HG02973 (cell line): ENCODE measurements at regions not wholly inside any gene's neighbourhood (a gene's known extent, or its start where the extent isn't known, plus 50 kb on each side); places are given as distances from the start of the nearest gene placed in this dataset.

Source experiments
- ATAC-seq: cut with Tn5 transposase; IDR thresholded peaks from one replicate; pipeline ENCODE4 v1.9.1; 2021; ENCODE audit warnings: moderate library complexity; ENCODE audit not compliant: unreplicated experiment

GRCh38 chr11:28666632-28667031 lies 558.4 kb downstream of the METTL15 start:
- no peak for ATAC-seq

- no peak for ATAC-seq
These were observed 551.6 kb downstream of the METTL15 start for GRCh38 chr11:28659716-28660348.

GRCh38 chr11:28657378-28658030 lies 549.3 kb downstream of the METTL15 start:
- no peak for ATAC-seq

- no peak for ATAC-seq
These were observed 546.0 kb downstream of the METTL15 start for GRCh38 chr11:28654191-28654590.

- ATAC-seq = no peak
These were observed 541.7 kb downstream of the METTL15 start for GRCh38 chr11:28649922-28650321.

GRCh38 chr11:28636566-28636965 lies 528.4 kb downstream of the METTL15 start:
- no peak for ATAC-seq

GRCh38 chr11:28636033-28636432 lies 527.8 kb downstream of the METTL15 start:
- ATAC-seq = no peak

- ATAC-seq = no peak
These were observed 524.1 kb downstream of the METTL15 start for GRCh38 chr11:28632338-28632737.

- ATAC-seq = no peak
These were observed 523.0 kb downstream of the METTL15 start for GRCh38 chr11:28631148-28631547.

- no peak for ATAC-seq
These were observed 521.0 kb downstream of the METTL15 start for GRCh38 chr11:28629235-28629634.

- no peak for ATAC-seq
These were observed 520.2 kb downstream of the METTL15 start for GRCh38 chr11:28628412-28628811.

GRCh38 chr11:28627690-28628255 lies 519.6 kb downstream of the METTL15 start:
- ATAC-seq = no peak

- no peak for ATAC-seq
These were observed 517.3 kb downstream of the METTL15 start for GRCh38 chr11:28625532-28625931.

- no peak for ATAC-seq
These were observed 513.6 kb downstream of the METTL15 start for GRCh38 chr11:28621753-28622152.

GRCh38 chr11:28619846-28620540 lies 511.8 kb downstream of the METTL15 start:
- no peak for ATAC-seq

- no peak for ATAC-seq
These were observed 510.2 kb downstream of the METTL15 start for GRCh38 chr11:28618416-28618815.

GRCh38 chr11:28616160-28616965 lies 508.2 kb downstream of the METTL15 start:
- no peak for ATAC-seq

GRCh38 chr11:28615542-28615941 lies 507.4 kb downstream of the METTL15 start:
- no peak for ATAC-seq

- no peak for ATAC-seq
These were observed 498.7 kb downstream of the METTL15 start for GRCh38 chr11:28606930-28607329.

- no peak for ATAC-seq
These were observed 491.5 kb downstream of the METTL15 start for GRCh38 chr11:28599656-28600055.

GRCh38 chr11:28598531-28598930 lies 490.3 kb downstream of the METTL15 start:
- ATAC-seq = no peak
